ENCODE measurements at regions not wholly inside any gene's neighbourhood (a gene's known extent, or its start where the extent isn't known, plus 50 kb on each side); places are given as distances from the start of the nearest gene placed in this dataset.

GRCh38 chr1:80910426-80910825 lies 890.3 kb upstream of the ADGRL2 start:
- ATAC-seq (no peak), FAIRE-seq (no peak), DNase-seq (ENCODE audit: low spot score) (no peak)
- no peak overlapping the region for H2AFZ ChIP-seq (ENCODE audit: low read length)
- no TSS peak for BruUV-seq (replicated peaks)
- H3K27ac ChIP-seq (ENCODE audit: extremely low read length, insufficient read depth, low read length) = no peak overlapping the region
- H3K79me2 ChIP-seq (ENCODE audit: insufficient read depth, low read length) = no peaks in the 10 kb centered on the region
- CTCF ChIA-PET (ENCODE audit: low intra/inter-chr PET ratio, low total read pairs) = no interaction called here
- H3K4me1 ChIP-seq (ENCODE audit: insufficient read depth, low read length) = no peaks in the 10 kb centered on the region
- in situ Hi-C loops (cut with HindIII; ENCODE audit: extremely low pct_ligation_motif_present, low pct_unique_long_range_greater_than_20kb) = no loop called here
- no peaks in the 10 kb centered on the region for H3K27me3 ChIP-seq (ENCODE audit: control insufficient read depth in 1 of 2, insufficient read depth in 2 of 2, low read length in 2 of 2)
- peaks cover 73% of the 10 kb centered on the region for H3K9me3 ChIP-seq (ENCODE audit: low read length)
- POLR2A ChIA-PET = no interaction called here
- H3K4me2 ChIP-seq (ENCODE audit: low read depth, low read length) = no peak overlapping the region
- H3K9ac ChIP-seq (ENCODE audit: insufficient read depth, low read depth, low read length) = no peak overlapping the region
- H3K36me3 ChIP-seq (replicated peaks in 1 of 2; ENCODE audit: control insufficient read depth in 1 of 2, insufficient read depth in 2 of 2, low read length in 2 of 2) = no peaks in the 10 kb centered on the region
- WGBS (ENCODE audit: low lambda C conversion rate) = 63% methylated on average over 2 of the region's 2 CpGs
- no peak overlapping the region for H3K4me3 ChIP-seq (replicated peaks in 1 of 3; ENCODE audit: insufficient read depth in 1 of 3, low read depth in 2 of 3, low read length in 3 of 3)
- TF ChIP-seq GATA4 (IDR thresholded peaks at IDR 0.05; ENCODE audit: borderline replicate concordance, low read depth) = no peak
- no peak for TF ChIP-seq ZSCAN5A (CRISPR knock-in tag; IDR thresholded peaks at IDR 0.05; ENCODE audit: borderline replicate concordance)
- no peak for TF ChIP-seq NFYB (CRISPR knock-in tag; IDR thresholded peaks at IDR 0.05)
- TF ChIP-seq HNRNPK (IDR thresholded peaks at IDR 0.05; ENCODE audit: low read depth, low read length, poor library complexity, severe bottlenecking) = no peak
- no peak for TF ChIP-seq ZNF329 (CRISPR knock-in tag; IDR thresholded peaks at IDR 0.05; ENCODE audit: low read depth)
- TF ChIP-seq TRAFD1 (CRISPR knock-in tag; IDR thresholded peaks at IDR 0.05; ENCODE audit: borderline replicate concordance) = no peak
- TF ChIP-seq MYPOP (CRISPR knock-in tag; IDR thresholded peaks at IDR 0.05) = no peak
- no peak for TF ChIP-seq ZNF550 (CRISPR knock-in tag; IDR thresholded peaks at IDR 0.05; ENCODE audit: borderline replicate concordance)
- TF ChIP-seq MLX (CRISPR knock-in tag; IDR thresholded peaks at IDR 0.05) = no peak
- H4K20me1 ChIP-seq (ENCODE audit: insufficient read depth, low read length) = no peaks in the 10 kb centered on the region
- intact Hi-C loops (cut with micrococcal nuclease; ENCODE audit: unreplicated experiment) = no loop called here

Measured in HepG2 (cell line).